PFSK-1 (cell line): ENCODE measurements at regions not wholly inside any gene's neighbourhood (a gene's known extent, or its start where the extent isn't known, plus 50 kb on each side); places are given as distances from the start of the nearest gene placed in this dataset.

Experiments used
- FOXP2 ChIP-seq: optimal IDR thresholded peaks from 2 replicates; pipeline ENCODE3; 2011; ENCODE audit warnings: borderline replicate concordance, control low read depth, inconsistent platforms; ENCODE audit not compliant: insufficient read depth; ENCODE audit errors: extremely low read length, extremely low read depth
- POLR2AphosphoS5 ChIP-seq: IDR thresholded peaks from 2 replicates; pipeline ENCODE4 v1.6.1; 2012; ENCODE audit warnings: low read depth, mild to moderate bottlenecking, control low read depth, low read length, moderate library complexity
- SIN3A ChIP-seq: IDR thresholded peaks from 2 replicates; pipeline ENCODE4 v1.6.1; 2012; ENCODE audit warnings: mild to moderate bottlenecking, low read length, moderate library complexity, borderline replicate concordance; ENCODE audit not compliant: insufficient read depth
- TAF1 ChIP-seq: IDR thresholded peaks from 2 replicates; pipeline ENCODE4 v1.6.1; 2012; ENCODE audit warnings: low read length, control low read depth, borderline replicate concordance; ENCODE audit not compliant: insufficient read depth
- TF ChIP-seq, protein P1 (sequence below), 2 experiments: IDR thresholded peaks; 2 replicates each; pipeline versions ENCODE4 v1.6.1 to v1.8.0; 2011 to 2012; ENCODE audit warnings: low read depth in 2 of 2, low read length in 2 of 2, control low read depth in 1 of 2, inconsistent platforms in 1 of 2, mild to moderate bottlenecking in 1 of 2, moderate library complexity in 1 of 2; ENCODE audit not compliant: insufficient read depth in 1 of 2

- no peak for TF ChIP-seq POLR2AphosphoS5
- TF ChIP-seq TAF1: no peak
- no peak for TF ChIP-seq SIN3A
- TF ChIP-seq, protein P1, sequence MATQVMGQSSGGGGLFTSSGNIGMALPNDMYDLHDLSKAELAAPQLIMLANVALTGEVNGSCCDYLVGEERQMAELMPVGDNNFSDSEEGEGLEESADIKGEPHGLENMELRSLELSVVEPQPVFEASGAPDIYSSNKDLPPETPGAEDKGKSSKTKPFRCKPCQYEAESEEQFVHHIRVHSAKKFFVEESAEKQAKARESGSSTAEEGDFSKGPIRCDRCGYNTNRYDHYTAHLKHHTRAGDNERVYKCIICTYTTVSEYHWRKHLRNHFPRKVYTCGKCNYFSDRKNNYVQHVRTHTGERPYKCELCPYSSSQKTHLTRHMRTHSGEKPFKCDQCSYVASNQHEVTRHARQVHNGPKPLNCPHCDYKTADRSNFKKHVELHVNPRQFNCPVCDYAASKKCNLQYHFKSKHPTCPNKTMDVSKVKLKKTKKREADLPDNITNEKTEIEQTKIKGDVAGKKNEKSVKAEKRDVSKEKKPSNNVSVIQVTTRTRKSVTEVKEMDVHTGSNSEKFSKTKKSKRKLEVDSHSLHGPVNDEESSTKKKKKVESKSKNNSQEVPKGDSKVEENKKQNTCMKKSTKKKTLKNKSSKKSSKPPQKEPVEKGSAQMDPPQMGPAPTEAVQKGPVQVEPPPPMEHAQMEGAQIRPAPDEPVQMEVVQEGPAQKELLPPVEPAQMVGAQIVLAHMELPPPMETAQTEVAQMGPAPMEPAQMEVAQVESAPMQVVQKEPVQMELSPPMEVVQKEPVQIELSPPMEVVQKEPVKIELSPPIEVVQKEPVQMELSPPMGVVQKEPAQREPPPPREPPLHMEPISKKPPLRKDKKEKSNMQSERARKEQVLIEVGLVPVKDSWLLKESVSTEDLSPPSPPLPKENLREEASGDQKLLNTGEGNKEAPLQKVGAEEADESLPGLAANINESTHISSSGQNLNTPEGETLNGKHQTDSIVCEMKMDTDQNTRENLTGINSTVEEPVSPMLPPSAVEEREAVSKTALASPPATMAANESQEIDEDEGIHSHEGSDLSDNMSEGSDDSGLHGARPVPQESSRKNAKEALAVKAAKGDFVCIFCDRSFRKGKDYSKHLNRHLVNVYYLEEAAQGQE (IDR thresholded peaks at IDR 0.05; ENCODE audit: insufficient read depth in 1 of 2, low read depth in 2 of 2, low read length in 2 of 2): no peak
- TF ChIP-seq FOXP2: no peak
Observed at GRCh38 chr7:153616711-153617325, 435.4 kb upstream of the DPP6 start.

GRCh38 chr7:153627323-153627722 lies 424.9 kb upstream of the DPP6 start:
- no peak for TF ChIP-seq SIN3A
- no peak for TF ChIP-seq TAF1
- no peak for TF ChIP-seq FOXP2
- TF ChIP-seq, protein P1 (IDR thresholded peaks at IDR 0.05; ENCODE audit: insufficient read depth in 1 of 2, low read depth in 2 of 2, low read length in 2 of 2): no peak
- TF ChIP-seq POLR2AphosphoS5: no peak

DNA sequence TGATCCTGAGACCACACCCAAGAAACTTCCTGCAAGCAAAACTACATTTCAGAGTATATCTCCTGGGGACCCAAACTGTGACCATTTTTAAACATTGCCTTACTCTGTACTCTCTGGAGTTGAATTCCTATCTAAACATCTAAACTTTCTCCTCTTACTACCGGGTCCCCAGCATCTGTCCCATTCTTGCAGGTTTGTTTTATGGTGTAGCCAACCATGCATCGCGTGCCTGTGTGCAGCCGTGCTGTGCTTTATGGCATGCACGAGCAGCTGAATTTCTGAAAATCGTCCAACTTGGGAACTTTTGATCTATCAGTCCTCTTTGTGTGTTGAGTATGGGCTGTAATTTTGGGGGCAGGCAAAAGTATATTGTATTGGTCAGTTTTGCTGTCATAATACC lies 423.8 kb upstream of the DPP6 start:
- TF ChIP-seq POLR2AphosphoS5: no peak

GRCh38 chr7:153628825-153629224 lies 423.4 kb upstream of the DPP6 start:
- TF ChIP-seq TAF1: no peak
- TF ChIP-seq, protein P1 (IDR thresholded peaks at IDR 0.05; ENCODE audit: insufficient read depth in 1 of 2, low read depth in 2 of 2, low read length in 2 of 2): no peak
- TF ChIP-seq SIN3A: no peak
- TF ChIP-seq FOXP2: no peak
- TF ChIP-seq POLR2AphosphoS5: no peak

DNA sequence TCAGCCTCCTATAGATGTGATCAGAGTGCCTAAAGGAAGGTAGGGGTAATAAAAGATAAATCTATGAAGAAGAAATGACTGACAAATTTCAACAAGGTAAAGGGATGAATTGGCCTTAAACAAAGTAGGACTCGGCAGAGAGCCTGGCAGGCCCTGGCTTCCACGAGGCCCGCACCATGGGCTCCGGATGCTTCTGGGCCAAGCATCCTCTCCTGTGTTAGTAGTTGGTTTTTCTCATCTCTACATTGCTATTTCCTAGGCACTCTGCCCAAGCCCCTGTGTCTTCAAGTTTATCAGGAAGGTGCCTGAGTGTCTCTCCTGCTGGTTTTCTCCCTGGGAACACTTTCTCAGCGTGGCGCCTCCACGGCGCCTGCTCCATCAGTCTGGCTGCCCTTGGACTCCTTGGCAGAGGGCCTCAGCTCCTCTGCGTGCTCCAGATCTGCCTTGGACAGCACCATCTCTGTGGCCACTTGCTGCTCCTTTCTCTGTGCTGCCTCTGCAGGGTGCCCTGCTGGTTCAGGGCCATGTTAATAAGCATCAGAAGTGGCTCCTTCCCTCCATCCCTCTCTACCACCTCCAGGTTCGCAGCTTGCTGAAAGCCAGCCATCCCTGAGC lies 413.3 kb upstream of the DPP6 start:
- TF ChIP-seq, protein P1 (IDR thresholded peaks at IDR 0.05; ENCODE audit: insufficient read depth in 1 of 2, low read depth in 2 of 2, low read length in 2 of 2): no peak
- TF ChIP-seq FOXP2 (no peak), SIN3A (no peak), TAF1 (no peak), POLR2AphosphoS5 (no peak)
